NCI-H82 treated with DMSO at 0.1 percent for 48 hours (cell line): ENCODE measurements at regions not wholly inside any gene's neighbourhood (a gene's known extent, or its start where the extent isn't known, plus 50 kb on each side); places are given as distances from the start of the nearest gene placed in this dataset.

Experiments used
- DNase-seq: peaks from one replicate; lab custom pipeline; 2025; ENCODE audit not compliant: unreplicated experiment; lab: John Stamatoyannopoulos, UW

DNA sequence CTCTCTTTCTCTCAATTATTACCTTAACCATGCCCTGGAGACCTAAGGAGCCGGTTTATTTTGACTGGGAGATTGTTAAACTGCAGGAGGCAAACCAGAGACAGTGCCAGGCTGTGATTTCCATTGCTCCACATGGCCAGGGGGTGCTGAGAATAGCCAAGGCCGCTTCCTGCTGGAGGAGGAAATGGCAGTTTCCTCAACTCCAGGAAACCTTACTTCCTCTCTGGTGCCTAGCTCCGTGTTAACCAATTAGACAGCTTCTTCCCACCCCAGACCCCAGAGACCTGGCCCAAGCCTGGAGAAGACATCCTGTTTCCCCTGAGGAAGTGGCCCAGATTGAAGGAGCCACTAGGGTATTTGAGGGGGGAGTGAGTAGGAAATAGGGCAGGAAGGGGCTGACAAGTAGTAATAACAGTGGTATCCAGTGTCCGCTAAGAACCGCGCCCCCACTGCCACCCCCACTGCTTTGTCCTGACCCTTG is 161.2 kb downstream of the PLPP3 start:
- no peak for DNase-seq

DNA sequence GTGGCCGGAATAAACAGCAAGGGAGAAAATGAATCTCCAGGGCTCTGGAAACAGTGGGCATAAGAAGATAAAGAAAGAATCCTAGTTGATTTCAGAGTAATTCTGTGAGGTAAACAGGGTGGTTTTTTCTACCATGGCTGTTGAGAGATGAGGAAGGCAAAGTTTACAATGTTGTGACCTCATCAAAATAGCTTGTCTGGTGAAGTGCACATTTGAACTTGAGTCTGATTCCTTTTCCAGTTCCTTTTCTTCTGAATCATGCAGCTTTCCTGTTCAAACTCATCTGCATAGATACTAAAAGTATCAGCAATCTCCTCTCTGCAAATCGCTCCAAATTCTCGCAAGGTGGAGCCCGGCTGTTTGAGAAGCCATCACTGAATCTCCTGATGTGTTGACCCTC is 161.7 kb downstream of the PLPP3 start:
- DNase-seq = no peak

DNA sequence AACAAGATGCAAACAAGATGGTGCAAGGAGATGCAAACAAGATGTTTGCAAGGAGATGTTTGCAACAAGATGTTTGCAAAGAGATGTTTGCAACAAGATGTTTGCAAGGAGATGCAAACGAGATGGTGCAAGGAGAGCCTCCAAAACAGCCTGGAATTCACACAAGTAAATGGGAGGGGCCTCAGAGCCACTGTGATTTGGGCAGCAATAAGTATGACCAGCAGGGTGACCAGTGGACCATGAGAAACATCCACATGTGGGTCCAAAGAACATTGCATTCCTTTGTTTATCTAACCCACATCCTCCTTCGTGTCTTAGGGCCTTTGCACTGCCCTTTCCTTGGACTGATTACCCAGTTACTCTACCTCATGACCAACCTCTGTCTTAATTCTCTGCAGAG is 162.9 kb downstream of the PLPP3 start:
- no peak for DNase-seq

DNA sequence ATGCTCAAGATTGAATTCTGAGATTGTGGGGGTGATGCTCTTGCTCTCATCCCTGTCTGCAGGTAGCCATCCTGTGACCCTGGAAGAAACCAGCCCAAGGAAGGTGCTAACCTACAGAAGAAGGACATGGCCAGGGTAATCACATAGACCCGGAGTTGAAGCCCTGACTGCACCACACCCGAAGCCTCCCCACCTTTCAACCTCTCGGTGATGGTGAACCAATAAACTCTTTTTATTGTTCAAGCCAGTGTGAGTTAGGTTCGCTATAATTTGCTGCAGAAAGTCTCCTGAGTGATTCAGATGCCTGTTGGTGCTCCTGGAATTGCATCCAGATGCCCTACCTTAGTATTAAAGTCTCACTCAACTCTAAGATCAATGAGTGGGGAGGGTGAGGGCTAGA is 163.6 kb downstream of the PLPP3 start:
- no peak for DNase-seq

DNA sequence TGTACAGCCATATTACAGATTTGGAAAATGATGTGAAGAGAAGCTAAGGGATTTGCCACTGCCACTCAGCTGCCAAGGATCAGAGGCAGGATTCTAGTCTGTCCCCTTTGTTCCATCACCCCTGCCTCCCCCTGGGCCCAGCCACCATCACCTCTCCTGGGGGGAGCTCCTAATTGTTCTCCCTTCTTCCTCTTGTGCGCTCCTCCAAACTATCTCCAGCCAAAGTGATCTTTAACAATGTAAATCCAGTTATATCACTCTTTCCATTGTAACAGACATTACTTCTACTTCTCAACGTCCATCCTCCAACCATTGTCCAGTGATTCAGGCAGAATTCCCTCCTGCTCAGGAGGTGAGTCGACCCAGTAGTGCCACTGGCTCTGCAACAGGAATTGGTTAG is 164.1 kb downstream of the PLPP3 start:
- DNase-seq = no peak

DNA sequence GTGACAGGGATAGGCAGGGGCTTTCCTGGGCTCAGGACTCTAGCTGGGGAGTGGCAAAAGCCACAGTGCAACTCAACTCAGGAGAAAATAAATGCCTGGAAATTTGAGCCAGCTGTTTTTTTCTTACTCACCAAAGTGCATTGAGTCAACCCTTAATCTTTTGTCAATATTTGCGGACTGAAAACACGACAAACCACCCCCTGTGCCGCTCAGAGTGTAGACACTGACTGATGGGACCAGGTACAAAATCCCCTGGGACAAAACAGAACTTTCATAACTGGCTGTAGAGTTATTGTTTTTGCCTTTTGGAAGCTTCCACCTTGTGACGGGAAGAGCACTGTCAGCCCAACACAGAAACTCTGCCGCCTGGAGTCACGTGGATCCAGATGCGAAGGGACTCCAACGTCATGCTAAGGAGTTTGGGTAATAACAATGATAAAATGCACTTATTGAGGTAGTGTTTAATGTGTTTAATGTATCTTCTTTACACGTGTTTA is 164.6 kb downstream of the PLPP3 start:
- DNase-seq = no peak

DNA sequence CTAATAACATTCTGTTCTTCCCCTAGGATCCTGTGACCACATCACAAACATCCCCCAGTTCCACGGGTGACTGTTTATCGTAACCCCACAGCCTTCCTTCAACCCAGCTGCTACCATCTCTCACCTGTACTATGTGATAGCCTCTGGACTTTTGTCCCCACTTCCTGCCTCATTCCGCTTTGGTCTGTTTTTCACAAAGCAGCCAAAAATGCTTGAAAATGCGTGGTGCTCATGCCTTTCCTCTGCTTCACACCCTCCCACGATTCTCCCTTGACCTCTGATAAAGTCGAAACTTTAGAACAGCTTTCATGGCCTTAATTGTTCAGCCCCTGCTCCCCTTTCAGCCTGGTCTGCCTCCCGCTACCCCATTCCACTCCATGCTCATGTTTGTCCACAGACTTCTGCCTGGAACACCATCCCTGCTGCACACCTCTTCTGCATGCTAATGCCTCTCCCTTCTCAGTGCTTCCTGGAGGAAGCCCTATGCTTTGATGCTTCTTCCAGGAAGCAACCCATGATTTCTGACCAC is 165.6 kb downstream of the PLPP3 start:
- no peak for DNase-seq

DNA sequence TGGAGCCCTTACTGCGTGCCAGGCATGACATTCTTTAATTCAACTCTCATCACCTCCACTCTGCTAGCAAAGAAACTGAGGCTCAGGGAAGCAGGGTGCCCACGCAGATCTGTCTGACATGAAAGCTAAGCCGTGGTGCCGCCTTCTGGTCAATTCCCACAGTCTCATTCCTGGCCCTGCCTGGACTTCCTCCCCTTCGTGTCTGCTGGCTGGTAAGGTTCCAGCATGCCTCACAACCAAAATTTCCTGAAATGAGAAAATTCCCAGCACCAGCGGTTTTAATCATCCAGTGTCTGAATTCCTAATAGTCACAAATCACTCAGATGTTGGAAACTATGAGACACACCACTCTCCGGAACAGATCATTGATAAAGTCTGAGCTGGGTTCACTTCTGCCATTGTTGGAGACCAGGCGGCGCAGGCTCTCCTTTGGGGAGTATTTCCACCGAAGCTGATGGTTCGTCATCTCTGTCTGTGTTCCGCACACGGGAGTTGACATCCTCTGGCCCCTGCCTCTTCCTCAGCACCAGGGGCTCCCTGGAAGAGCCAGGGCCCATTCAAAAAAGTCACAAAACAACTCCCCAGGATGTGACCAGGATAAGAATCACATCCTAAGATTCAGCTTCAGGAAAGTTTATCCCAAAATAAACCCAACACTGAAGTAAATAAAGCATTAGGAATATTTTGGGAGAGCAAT is 167.7 kb downstream of the PLPP3 start:
- DNase-seq = no peak

DNA sequence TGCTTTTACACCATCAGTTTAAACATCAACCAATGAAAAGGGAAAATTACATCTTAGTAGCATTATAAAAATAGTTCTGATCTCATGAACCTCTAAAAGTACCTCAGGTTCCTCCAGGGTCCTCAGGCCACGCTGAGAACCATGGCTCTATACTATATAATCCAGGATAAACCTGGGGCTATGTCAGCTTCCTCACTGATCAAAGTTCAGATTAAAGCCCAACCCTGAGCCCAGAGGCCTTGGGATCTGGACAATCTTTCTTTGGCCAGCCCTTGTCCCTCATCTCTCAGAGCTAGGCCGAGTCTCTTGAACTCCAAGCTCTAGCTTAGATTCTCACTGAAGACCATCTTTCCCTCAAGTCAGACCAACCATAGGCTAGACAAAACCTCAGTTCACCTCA is 168.3 kb downstream of the PLPP3 start:
- DNase-seq = no peak

DNA sequence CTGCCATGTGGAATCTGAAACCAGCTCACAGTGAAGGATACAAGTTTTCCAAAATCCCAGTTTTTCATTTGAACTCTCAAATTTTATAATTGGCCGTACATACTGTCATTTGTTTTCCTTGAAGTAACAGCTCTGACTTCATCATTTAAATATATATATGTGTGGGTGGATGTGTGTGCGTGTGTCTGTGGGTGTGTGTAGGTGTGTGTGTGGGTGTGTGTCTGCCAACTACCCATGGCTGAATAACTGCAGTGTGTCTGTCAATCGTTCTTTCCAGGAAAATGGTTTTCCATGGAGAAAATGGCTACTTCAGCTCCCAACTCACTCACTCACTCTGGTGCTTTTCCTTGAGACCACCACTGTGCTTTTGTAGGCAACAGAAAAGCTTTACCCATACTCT is 169.0 kb downstream of the PLPP3 start:
- DNase-seq = no peak

DNA sequence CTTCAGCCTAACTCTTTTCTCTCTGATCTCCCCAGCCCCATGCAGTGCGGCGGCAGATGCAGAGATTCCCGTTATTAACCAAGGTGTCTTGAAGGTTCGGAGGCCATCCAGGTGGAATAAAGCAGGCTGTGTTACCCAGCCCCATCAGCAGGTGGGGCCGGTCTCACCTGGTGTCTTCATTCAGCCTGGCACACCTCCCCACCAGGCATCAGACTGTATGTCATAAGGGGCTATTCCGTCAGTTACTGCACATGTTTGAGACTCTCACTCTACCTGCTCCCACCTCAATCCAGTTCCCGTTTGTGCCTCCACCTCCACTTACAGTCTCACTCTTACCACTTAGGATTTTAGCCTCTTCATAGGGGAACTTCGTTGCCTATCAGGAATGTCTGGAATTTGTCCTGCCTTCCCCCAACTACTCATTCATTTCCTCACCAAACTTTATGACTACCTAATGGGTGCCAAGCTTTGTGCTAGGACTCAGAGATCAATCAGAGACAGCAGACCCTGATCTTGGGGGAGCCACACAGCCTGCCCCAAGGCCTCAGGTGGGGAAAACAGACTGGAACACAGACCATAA is 170.2 kb downstream of the PLPP3 start:
- peak; percentile 12 for DNase-seq

DNA sequence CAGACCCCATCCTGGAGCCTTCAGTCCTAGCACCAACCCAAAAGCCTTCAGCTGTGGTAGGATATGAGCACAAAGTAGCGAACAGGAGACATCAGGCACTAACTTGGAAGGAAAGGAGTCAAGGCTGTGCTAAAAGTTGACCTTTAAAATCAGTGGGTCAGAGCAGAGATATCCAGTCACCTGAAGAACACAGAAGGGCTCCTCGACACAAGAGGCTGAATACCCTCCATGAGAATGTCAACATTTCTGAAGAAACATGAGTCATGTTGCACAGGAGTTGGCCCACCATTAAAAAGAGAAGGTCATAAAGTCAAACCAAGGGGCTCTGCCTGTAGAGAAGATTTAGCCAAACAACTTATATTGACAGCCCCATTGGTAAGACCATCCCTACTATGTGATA is 172.5 kb downstream of the PLPP3 start:
- DNase-seq = no peak

DNA sequence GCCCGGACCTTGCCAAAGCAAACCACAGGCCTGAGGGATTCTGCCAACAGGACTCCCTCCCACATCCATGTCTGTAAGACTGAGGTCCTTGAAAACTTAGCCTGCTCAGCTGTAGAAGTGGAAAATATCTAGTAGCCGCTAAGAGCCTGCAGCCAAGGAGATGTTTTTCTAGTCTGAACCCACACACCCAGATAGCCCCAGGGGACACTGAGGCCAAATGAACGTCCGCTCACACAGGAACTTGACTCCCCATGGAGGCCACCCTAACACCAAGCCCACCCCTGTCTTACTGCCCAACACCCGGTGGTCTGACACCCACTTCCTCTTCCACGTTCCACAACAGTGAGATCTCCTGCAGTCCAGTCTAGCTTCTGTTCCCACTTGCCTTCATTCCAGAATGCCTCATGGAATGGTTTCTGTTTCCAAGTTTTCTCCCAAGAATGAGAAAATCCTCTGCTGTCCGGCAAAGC is 174.8 kb downstream of the PLPP3 start:
- DNase-seq = no peak

DNA sequence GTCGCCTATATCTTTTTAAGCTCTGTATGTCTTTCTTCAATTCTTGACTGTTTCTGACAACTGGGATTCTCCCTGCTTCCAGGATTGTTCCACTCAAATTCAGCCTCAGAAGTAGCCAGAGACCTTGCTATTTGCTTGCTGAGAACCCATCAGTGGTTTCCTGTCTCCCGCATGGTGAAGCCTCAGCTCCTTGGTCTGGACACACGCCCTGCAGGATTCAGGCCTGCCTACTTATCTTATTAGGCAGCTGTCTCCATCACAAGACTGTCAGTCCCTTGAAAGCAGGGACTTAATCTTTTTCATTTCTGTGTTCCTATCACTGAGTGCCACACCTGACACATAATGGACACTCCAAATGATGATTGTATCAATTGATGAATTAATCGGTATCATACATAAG is 175.3 kb downstream of the PLPP3 start:
- DNase-seq = peak; percentile 74

DNA sequence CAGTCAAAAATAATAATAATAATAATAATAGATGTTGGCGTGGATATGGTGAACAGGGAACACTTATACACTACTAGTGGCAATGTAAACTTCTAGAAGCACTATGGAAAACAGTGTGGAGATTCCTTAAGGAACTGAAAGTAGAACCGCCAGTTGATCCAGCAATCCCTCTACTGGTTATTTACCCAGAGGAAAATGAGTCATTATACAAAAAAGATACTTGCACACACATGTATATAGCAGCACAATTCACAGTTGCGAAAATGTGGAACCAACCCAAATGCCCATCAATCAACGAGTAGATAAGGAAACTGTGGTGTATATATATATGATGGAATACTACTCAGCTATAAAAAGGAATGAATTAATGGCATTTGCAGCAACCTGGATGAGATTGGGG is 176.0 kb downstream of the PLPP3 start:
- DNase-seq = no peak

DNA sequence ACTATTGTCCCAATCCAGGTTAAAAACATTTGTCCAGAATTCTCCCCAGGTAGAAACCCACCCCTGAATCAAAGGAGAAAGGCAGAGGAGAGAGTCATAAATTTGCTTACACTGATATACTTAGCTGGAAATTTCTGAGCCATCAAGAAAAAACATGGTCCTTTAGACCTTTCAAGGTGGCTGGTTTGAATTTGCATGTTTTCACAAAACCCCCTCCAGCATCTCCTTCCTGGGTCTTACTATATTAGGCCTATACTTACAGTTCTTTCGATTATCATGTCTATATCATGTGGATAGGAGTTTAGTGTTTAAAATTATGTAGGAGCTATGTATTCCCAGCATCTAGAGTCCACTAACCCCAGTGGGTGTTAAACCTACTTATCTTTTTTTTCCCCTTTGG is 178.2 kb downstream of the PLPP3 start:
- DNase-seq = no peak

DNA sequence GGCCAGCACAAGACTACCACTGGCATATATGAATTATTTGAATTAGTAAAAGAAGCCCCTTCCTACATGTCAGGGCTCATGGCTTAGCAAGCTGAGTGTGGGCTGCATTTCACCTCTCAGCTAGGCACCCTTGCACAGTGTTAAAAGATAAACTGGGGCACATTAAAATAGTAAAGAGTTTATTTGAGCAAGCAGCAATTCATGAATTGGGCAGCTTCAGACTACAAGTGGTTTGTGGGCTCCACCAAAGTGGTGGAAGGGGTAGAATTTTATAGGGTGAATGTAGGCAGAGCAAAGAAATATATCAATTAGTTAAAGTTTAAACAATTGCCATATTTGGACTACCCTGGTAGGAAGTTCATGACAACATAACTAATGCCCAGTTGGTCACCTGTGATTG is 178.8 kb downstream of the PLPP3 start:
- DNase-seq = no peak

DNA sequence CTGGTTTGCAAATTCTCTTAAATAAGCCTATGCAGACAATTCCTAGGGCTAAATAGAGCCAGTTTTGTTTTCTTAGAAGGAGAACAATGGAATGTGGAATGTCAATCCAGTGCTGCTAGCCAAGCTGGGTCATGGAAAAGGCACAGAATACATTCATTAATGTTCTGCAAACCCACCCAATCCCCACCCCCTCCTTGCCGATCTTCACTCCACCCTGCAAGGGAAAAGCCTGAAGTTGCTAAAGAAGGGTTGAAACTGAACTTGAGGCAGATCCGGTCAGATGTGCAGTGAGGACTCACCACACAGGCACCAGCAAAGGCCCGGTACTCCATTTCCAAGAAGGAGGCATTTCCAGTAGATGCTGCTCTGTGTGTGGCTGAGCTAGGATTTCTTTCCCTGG is 179.6 kb downstream of the PLPP3 start:
- no peak for DNase-seq

DNA sequence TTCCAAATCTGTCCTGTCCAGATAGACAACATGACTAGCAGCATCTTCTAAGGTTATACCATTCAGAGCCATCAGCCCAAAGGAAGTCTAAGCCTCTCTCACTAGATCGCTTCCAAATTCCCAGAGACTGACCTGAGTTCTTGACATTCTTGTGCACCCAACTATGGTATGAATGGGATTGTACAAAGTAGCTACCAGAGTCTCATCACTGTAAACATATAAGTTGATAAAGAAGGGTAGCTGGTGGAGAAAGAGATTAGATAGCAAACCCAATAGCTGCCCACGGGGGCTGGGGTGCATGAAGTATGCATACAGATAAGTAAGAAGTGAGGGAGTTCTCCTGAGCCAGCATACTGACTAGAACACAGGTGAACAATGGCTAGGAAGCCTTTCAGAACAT is 180.0 kb downstream of the PLPP3 start:
- no peak for DNase-seq

DNA sequence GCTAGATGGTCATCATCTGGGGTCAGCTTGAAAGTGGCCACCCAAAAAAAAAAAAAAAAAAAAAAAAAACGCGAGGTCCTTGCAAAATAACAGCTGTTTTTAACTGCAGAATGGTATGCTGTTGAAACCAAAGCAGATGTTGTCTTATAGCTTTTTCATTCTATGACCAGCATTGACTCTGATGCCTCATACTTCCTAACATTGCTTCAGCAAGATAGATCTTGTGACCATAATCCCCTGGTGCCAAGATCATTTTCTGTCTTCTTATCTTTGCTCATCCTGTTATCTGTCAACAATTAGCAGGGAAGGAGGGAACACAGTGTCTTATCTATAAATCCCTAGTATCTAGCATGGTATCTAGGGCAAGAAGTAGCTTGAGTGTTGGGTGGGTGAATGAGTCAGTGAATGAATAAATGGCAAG is 181.5 kb downstream of the PLPP3 start:
- peak; percentile 52 for DNase-seq

DNA sequence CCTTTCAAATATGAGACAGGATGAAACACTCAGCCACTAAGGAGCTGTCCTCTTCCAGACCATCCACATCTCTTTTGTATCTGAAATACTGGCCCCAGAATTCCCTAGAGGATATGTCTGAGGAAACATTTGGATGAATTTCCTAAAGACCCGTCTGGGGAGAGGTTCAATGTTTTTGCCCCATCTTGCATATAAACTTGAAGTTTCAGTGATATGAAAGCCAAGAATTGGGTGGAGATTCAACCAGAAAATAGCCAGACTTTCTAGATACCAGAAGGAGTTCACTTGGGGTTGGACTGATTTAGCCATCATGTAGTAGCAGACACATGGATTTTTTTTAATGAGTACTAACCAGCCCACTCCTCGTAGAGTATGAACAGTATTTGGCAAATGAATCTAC is 182.0 kb downstream of the PLPP3 start:
- no peak for DNase-seq

DNA sequence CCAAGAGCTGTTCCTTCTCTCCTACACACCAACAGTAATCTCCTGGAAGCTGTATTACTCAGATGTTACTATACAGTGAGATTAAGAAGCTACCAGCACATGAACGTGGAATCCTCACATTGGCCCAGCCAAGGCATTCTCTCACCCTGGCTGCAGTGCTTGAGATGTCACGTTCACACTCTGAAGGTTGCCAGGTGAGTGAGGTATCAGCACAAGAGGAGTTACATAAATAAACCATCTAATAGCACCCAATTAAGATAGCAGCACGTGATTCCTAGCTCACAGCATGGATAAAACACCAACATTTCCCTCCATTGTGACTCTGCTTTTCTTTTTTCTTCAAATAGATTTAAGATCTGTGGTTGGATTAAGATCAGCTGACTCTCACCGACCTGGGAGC is 182.8 kb downstream of the PLPP3 start:
- peak; percentile 72 for DNase-seq
